Activated T-helper 1 cell treated with anti-CD3 and anti-CD28 coated beads, Interleukin-12 subunit alpha, Interleukin-12 subunit beta, Interleukin-2, Interleukin-4 antibody, amounts not matched to agents 30 ng/mL and 10 ng/mL and 1 ng/mL, durations not matched to agents 14 hours and 24 hours and 36 hours (primary cell): ENCODE measurements at regions not wholly inside any gene's neighbourhood (a gene's known extent, or its start where the extent isn't known, plus 50 kb on each side); places are given as distances from the start of the nearest gene placed in this dataset.
"Not testable (repeated sequence)": the region's sequence is repeated elsewhere in the genome, so short reads cannot be mapped to it uniquely, and the experiment has no call there.

Experiments used
- DNase-seq: peaks from one replicate; pipeline ENCODE4 v3.0.0; 2021; ENCODE audit warnings: low spot score
- H3K27ac Mint-ChIP-seq: one replicate; pipeline ENCODE4 v1.8.0; 2021; ENCODE audit warnings: mild to moderate bottlenecking, mixed read lengths
- H3K27me3 Mint-ChIP-seq: one replicate; pipeline ENCODE4 v1.8.0; 2022; ENCODE audit warnings: mild to moderate bottlenecking, moderate library complexity, mixed read lengths; ENCODE audit not compliant: insufficient read depth
- H3K36me3 Mint-ChIP-seq: one replicate; pipeline ENCODE4 v1.8.0; 2021; ENCODE audit warnings: low read depth, mixed read lengths
- H3K4me1 Mint-ChIP-seq: one replicate; pipeline ENCODE4 v1.8.0; 2021; ENCODE audit warnings: low read depth, mixed read lengths
- H3K4me3 Mint-ChIP-seq: one replicate; pipeline ENCODE4 v1.8.0; 2021; ENCODE audit warnings: mild to moderate bottlenecking, moderate library complexity, mixed read lengths
- H3K9me3 Mint-ChIP-seq: one replicate; pipeline ENCODE4 v1.8.0; 2021; ENCODE audit warnings: mixed read lengths
- intact Hi-C: fragments of 100-400 bp; cut with micrococcal nuclease; formaldehyde crosslinking; loops from one replicate; pipeline ENCODE4 v1.15.1; 2024

DNA sequence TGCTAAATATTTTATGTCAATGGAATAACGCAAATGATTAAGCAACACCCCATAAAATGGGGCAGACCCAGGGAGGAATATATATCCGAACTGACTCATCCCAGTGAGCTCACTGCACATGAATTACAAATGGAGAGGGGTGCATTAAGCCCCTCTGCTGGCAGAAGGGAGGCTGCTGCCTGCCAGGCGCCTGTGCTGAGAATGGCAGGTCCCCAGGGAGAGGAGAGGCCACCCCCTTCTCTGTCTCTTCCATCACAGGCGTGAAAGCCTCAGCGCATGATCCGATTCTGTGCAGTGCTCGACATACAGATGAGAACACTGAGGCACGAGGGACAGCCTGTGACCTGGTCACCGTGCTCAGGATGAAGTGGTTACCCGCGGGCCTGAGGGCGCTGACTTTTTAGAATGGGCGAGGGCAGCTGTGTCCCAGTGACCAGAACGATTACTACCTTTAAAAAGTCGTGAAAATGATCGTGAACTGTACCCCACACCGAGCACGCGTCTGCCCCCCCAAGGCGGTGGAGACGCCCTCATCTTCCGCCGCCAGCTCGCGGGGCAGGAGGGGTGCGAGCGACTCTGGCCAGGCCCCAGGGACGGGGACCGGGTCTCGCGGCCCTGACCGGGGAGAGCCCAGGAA lies 229.7 kb upstream of the FRG2C start:
- H3K27ac Mint-ChIP-seq, result peak overlapping the region; percentile 84
- not testable (repeated sequence) for H3K9me3 Mint-ChIP-seq, H3K27me3 Mint-ChIP-seq, H3K36me3 Mint-ChIP-seq
- peak overlapping the region; percentile 99 for H3K4me3 Mint-ChIP-seq
- peaks cover 15% of the 10 kb centered on the region for H3K4me1 Mint-ChIP-seq
- intact Hi-C loops, result loop anchor here (2.0 to 10.0 kb wide), 3 partner anchors 72 to 350 kb away; partner anchors contain the start of gene ZNF717
- DNase-seq, result peak; percentile 3

DNA sequence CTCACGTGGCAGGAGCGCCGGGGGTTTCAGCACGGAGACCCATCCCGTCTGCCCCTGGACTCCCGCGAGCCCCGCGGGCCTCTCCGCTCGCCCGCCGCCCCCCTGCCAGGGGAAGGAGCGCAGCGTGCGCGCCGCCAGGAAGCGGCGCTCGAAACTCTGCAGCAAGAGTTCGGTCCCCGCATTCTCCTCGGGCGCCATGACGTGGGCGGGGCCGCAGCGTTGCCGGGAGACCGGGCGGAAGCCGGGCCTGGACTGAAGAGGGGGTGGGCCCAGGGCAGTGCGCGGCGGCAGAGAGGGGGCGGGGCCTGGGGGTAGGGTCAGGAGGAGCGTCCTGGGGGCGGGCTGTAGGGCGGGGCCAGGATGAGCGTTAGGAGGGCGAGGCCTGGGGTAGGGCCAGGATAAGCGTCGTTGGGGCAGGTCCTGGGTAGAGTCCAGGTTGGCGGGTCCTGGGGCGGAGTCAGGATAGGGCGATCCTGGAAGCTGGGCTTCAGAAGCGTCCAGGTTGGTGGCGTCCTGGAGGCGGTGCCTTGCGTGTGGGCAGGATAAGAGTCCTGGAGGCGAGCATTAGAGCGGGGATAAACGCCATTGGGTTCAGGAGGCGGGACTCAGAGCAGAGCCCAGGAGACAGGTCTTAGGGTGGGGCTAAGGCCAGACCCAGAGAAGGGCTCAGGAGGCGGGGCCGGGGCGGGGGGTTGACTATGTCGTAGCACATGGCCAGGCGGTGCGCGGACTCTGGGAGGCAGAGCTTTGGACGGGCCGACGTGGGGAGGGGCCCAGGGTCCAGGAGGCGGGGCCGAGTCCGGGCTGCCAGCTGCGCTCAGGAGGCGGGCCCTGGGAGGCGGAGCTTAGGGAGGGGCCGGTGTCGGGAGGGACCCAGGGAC lies 229.0 kb upstream of the FRG2C start:
- H3K4me3 Mint-ChIP-seq, result peak overlapping the region; percentile 99
- H3K27me3 Mint-ChIP-seq, H3K9me3 Mint-ChIP-seq, H3K36me3 Mint-ChIP-seq: not testable (repeated sequence)
- peaks cover 13% of the 10 kb centered on the region for H3K4me1 Mint-ChIP-seq
- intact Hi-C loops, result loop anchor here (2.0 to 10.0 kb wide), 3 partner anchors 72 to 350 kb away; partner anchors contain the start of gene ZNF717
- peak overlapping the region; percentile 100 for H3K27ac Mint-ChIP-seq
- DNase-seq, result peak; percentile 91

DNA sequence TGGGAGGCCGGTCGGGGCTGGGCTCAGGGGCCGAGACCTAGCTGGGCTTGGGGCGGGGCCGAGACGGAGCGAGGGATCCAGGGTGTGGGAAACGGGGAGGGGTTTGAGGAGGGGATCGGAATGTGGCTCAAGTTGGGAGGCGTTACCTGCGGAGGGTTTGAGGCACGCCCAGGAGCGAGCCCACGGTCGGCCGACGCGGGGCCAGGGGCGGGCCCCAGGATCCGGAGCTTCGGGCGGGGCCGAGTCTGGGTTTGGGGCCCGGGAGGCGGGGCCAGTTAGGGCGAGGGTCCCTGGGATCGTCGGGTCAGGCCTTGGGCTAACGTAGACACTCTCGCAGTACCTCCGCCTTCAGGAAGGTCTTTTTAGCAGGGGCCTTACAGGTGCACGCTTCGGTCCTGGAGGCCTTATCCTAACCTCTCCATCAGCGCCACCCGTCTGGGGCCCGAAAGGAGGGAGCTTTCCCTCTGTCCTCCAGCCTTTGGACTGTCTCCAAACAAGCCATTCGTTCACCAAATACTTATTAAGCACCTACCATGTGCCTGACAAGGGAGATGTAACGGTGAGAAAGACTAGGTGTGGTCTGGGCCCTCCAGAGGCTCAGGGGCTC lies 228.2 kb upstream of the FRG2C start:
- peak overlapping the region; percentile 99 for H3K4me3 Mint-ChIP-seq
- H3K36me3 Mint-ChIP-seq, H3K27me3 Mint-ChIP-seq, H3K9me3 Mint-ChIP-seq, DNase-seq: not testable (repeated sequence)
- H3K4me1 Mint-ChIP-seq, result peaks cover 13% of the 10 kb centered on the region
- peak overlapping the region; percentile 52 for H3K27ac Mint-ChIP-seq
- intact Hi-C loops, result loop anchor here (2.0 to 10.0 kb wide), 3 partner anchors 73 to 349 kb away; partner anchors contain the start of gene ZNF717

DNA sequence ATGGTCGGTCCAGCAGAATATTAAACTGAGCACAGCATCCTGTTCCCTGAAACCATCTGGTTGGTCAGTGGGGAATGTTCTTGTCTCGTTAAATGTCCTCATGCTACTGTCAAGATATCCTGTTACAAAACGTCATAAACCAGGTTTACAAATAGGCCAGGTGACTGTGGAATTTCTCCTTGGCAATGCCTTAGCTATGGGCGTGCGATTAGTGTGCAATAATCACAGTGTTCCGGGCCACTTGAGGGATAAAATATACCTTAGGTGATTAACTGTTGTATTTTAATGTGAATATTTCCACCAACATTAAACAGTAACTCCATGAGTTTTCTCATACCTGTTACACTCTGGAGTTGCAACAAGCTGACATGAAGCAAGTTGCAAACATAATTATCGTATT lies 223.1 kb upstream of the FRG2C start:
- not testable (repeated sequence) for H3K27ac Mint-ChIP-seq, H3K9me3 Mint-ChIP-seq, H3K4me3 Mint-ChIP-seq

DNA sequence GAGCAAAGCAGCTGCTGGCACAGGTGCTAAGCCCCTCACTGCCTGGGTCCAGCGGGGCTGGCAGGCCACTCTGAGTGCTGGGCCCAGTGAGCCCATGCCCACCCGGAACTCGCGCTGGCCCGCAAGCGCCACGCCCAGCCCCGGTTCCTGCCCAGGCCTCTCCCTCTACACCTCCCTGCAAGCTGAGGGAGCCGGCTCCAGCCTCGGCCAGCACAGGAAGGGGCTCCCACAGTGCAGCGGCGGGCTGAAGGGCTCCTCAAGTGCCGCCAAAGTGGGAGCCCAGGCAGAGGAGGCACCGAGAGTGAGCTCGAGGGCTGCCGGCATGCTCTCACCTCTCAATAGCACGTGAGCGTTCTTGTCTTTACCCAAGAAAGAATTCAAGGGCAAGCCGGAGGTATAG lies 219.5 kb upstream of the FRG2C start:
- H3K9me3 Mint-ChIP-seq, H3K27ac Mint-ChIP-seq, H3K27me3 Mint-ChIP-seq, H3K4me1 Mint-ChIP-seq, H3K36me3 Mint-ChIP-seq, H3K4me3 Mint-ChIP-seq, intact Hi-C loops, DNase-seq: not testable (repeated sequence)

More for the DNA sequence above, 223.1 kb upstream of the FRG2C start:
- H3K36me3 Mint-ChIP-seq, H3K27me3 Mint-ChIP-seq, DNase-seq, intact Hi-C loops, H3K4me1 Mint-ChIP-seq: not testable (repeated sequence)

DNA sequence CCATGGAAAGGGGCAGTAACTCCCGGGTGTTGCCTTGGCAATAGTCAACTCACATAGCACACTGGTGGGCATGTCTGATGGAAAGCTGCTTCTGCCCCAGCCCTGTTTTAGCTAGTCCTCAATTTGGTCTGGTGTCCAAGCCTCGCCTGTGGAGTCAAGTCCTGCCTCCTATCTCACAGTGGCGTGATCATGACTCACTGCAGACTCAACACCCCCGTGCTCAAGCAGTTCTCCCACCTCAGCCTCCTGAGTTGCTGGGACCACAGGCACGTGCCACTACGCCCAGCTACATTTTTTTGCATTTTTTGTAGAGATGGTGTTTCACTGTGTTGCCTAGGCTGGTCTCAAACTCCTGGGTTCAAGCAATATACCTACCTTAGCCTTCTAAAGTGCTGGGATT lies 218.9 kb upstream of the FRG2C start:
- H3K36me3 Mint-ChIP-seq, H3K27me3 Mint-ChIP-seq, H3K4me3 Mint-ChIP-seq, intact Hi-C loops, DNase-seq, H3K27ac Mint-ChIP-seq, H3K9me3 Mint-ChIP-seq, H3K4me1 Mint-ChIP-seq: not testable (repeated sequence)

DNA sequence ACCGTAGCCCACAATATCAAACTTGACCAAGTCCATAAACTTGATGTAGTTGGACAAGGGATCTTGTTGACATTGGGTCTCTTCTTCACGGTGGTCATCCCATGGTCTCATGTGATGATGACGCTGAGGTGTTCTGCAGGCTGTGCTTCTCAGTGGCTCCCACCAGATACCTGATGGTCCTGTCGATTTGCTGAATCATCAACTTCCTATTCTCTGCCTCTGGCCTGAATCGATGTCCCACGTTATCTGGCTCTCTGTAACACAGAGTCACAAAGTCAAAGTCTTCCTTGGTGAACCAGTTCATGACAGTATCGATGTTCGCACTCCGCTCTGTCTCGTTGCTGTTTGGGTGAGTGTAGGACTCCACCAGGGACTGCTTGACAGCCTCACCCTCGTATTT lies 217.2 kb upstream of the FRG2C start:
- intact Hi-C loops, H3K4me3 Mint-ChIP-seq, H3K36me3 Mint-ChIP-seq, H3K9me3 Mint-ChIP-seq, H3K4me1 Mint-ChIP-seq, H3K27ac Mint-ChIP-seq, H3K27me3 Mint-ChIP-seq, DNase-seq: not testable (repeated sequence)

DNA sequence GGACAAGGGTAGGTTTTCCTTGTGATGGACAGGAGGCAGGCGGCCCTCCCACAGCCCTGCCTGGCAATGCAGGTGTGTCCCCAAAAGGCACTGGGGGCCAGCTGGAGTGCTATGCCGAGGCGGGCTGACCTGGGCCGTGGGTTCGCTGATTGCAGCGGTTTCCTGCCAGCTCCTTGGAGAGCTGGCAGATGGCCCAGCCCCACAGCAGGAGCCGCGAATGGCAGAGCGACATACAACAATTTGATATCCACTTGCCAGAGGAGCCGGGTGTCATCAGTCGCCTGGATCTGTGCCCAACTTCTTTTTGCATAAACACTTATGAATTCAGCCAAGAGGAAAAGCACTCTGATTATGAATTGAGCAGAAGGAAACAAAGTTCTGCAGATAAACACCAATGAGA lies 210.8 kb upstream of the FRG2C start:
- H3K27ac Mint-ChIP-seq, H3K4me3 Mint-ChIP-seq, H3K27me3 Mint-ChIP-seq, H3K9me3 Mint-ChIP-seq, intact Hi-C loops, H3K36me3 Mint-ChIP-seq, H3K4me1 Mint-ChIP-seq, DNase-seq: not testable (repeated sequence)

DNA sequence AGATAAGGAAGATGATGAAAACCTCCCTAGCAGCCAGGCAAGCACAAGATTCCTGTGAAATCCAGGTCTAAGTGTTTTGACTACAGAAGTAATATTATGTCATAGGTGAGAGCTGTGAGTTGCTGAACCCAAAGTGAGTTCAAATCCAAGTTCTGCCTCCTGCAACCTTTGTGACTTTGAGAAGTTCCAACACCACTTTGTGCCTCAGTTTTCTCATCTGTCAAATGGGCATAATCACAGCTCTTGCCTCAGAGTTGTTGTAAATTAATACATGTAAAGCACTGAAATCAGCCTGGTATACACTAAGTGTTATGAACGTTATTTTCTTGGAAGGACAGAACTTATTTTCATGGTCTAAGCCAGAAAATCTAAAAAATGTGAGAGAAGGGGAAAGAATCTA lies 210.3 kb upstream of the FRG2C start:
- H3K27me3 Mint-ChIP-seq, H3K36me3 Mint-ChIP-seq, H3K9me3 Mint-ChIP-seq, DNase-seq, H3K4me3 Mint-ChIP-seq, intact Hi-C loops, H3K27ac Mint-ChIP-seq, H3K4me1 Mint-ChIP-seq: not testable (repeated sequence)

DNA sequence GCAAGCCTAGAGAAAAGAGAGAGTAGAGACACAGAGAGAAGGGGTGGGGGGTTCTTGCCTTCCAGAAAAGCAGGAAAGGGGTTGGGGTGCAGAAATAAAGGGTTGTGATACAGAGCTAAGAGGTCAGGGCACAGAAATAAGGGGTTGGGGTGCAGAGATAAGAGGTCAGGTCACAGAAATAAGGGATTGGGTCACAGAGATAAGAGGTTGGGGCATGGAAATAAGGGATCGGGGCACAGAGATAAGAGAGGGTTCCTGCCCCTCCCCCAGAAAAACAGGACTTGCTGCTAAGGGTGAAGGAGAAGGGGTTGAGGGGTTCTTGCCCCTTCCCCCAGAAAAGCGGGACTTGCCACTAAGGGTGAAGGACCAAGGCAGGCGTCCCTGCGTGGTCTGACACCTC lies 189.6 kb upstream of the FRG2C start:
- intact Hi-C loops, H3K4me3 Mint-ChIP-seq, H3K9me3 Mint-ChIP-seq, DNase-seq, H3K27ac Mint-ChIP-seq, H3K27me3 Mint-ChIP-seq, H3K4me1 Mint-ChIP-seq, H3K36me3 Mint-ChIP-seq: not testable (repeated sequence)

DNA sequence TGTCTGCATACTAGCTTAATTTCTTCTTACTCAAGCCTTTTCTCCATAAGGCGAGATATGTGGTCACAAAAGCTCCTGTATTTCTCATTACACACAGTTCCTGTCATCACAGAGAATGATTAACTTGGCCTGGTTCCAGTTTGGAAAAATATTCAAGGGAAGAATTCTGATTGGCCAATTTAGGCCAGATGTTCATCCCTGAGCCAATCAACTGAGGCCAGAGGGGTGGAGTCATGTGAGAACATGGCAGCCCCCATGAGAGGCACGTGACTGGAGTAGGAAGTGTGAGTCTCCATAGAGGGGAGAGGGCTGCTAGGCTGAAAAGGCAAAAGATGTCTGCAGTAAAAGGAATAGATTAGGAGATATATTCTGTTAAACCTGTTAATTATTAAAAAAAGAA lies 167.5 kb upstream of the FRG2C start:
- H3K27me3 Mint-ChIP-seq, H3K4me1 Mint-ChIP-seq, DNase-seq, H3K36me3 Mint-ChIP-seq, H3K4me3 Mint-ChIP-seq, intact Hi-C loops, H3K27ac Mint-ChIP-seq: not testable (repeated sequence)
- H3K9me3 Mint-ChIP-seq, result peaks cover 16% of the 10 kb centered on the region

DNA sequence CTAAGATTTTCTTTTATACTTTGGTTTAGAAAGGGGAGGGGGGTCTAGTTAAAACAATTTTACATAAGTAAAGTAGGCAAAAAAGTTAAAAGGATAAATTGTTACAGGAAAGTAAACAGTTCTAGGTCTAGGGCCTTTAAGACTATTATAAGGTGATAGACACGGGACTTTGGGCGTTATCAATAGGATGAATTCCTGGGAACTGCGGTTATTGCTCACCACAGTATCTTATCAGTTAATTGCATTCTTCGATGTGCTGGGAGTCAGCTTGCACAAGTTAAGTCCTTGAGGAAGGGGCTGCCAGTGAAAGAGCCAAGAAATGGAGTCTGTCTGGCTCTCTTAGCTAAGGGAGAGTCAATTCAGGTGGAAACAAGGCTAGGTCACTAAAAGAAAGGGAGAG lies 163.8 kb upstream of the FRG2C start:
- intact Hi-C loops, H3K4me1 Mint-ChIP-seq, H3K27ac Mint-ChIP-seq, DNase-seq, H3K4me3 Mint-ChIP-seq, H3K36me3 Mint-ChIP-seq, H3K27me3 Mint-ChIP-seq: not testable (repeated sequence)
- peaks cover 42% of the 10 kb centered on the region for H3K9me3 Mint-ChIP-seq

DNA sequence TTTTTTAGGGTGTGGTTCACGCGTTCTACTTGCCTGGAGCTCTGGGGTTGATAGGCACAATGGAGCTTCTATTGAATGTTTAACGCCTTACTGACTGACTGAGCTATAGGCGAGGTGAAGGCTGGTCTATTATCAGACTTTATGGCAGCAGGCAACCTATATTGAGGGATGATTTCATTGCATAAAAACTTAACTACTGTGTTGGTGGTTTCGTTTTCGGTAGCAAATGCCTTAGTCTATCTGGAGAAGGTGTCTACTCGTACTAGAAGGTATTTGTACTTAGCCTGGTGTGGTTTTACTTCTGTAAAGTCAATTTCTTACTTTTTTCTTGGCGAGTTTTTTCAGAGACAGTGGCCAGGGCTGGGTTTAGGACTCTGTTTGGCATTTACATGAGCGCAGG lies 162.0 kb upstream of the FRG2C start:
- H3K27me3 Mint-ChIP-seq, DNase-seq, H3K36me3 Mint-ChIP-seq, H3K27ac Mint-ChIP-seq, H3K4me1 Mint-ChIP-seq, H3K4me3 Mint-ChIP-seq, intact Hi-C loops: not testable (repeated sequence)
- peaks cover 44% of the 10 kb centered on the region for H3K9me3 Mint-ChIP-seq
